Endothelial cell of umbilical vein (primary cell): ENCODE measurements at regions not wholly inside any gene's neighbourhood (a gene's known extent, or its start where the extent isn't known, plus 50 kb on each side); places are given as distances from the start of the nearest gene placed in this dataset.

ENCODE experiments used
- BruUV-seq: library from RNA; stranded (reverse); fragments of 400-500 nt; replicated peaks from 2 replicates; lab custom pipeline; 2021; lab: Mats Ljungman, UMichigan
- CTCF ChIA-PET: fragments of 300-600, 350-600 bp; sonication (Branson Sonifier 250); formaldehyde crosslinking; loops from one replicate; lab custom pipeline; 2021; ENCODE audit warnings: antibody characterized with exemption, inconsistent platforms; lab: Charles Lee
- POLR2A ChIA-PET: fragments of 300-600, 350-600 bp; sonication (Branson Sonifier 250); formaldehyde crosslinking; loops from one replicate; lab custom pipeline; 2021; ENCODE audit warnings: antibody characterized with exemption, inconsistent platforms; lab: Charles Lee
- DNase-seq: peaks from one replicate; pipeline ENCODE4 v3.0.0-alpha.2; 2011; ENCODE audit warnings: low read depth, low spot score
- FAIRE-seq: peaks from 2 replicates; lab custom pipeline; 2011; peaks lifted over from hg19 to GRCh38; lab: Jason Lieb, UNC
- H2AFZ ChIP-seq: 2 replicates; pipeline ENCODE4 v1.6.0; 2012; ENCODE audit warnings: low read depth, low read length, control low read depth, inconsistent platforms
- H3K27ac ChIP-seq: 2 replicates; pipeline ENCODE4 v1.5.1; 2011; ENCODE audit warnings: low read depth, mild to moderate bottlenecking, control low read depth, low read length, moderate library complexity; ENCODE audit not compliant: insufficient read depth
- H3K27me3 ChIP-seq, 2 experiments: 2 replicates each; pipeline versions ENCODE4 v1.6.0 to v1.6.1; 2011; ENCODE audit warnings: low read length in 2 of 2, mixed read lengths in 1 of 2; ENCODE audit not compliant: control insufficient read depth in 2 of 2, insufficient read depth in 2 of 2
- H3K36me3 ChIP-seq, 2 experiments: 2 replicates in 1 of 2; 3 replicates in 1 of 2; pipeline ENCODE4 v1.5.1; 2011; ENCODE audit warnings: low read length in 2 of 2, mild to moderate bottlenecking in 1 of 2, moderate library complexity in 1 of 2; ENCODE audit not compliant: control insufficient read depth in 2 of 2, insufficient read depth in 2 of 2; ENCODE audit errors: extremely low read depth in 1 of 2
- H3K4me1 ChIP-seq: 3 replicates; pipeline ENCODE4 v1.5.1; 2011; ENCODE audit warnings: mild to moderate bottlenecking, low read length; ENCODE audit not compliant: control insufficient read depth, insufficient read depth; ENCODE audit errors: extremely low read depth
- H3K4me2 ChIP-seq: 2 replicates; pipeline ENCODE4 v1.6.1; 2011; ENCODE audit warnings: low read length, control low read depth, mixed read lengths; ENCODE audit not compliant: insufficient read depth
- H3K4me3 ChIP-seq, 3 experiments: fragments of 200-600 bp in 1 of 3; sonication (generic), shearing (Covaris generic) in 1 of 3; replicated peaks in 1 of 3; 2 replicates each; pipeline ENCODE4 v1.5.1; 2011 to 2016; ENCODE audit warnings: control low read depth in 3 of 3, low read length in 3 of 3, mild to moderate bottlenecking in 2 of 3, inconsistent platforms in 1 of 3, low read depth in 1 of 3, moderate library complexity in 1 of 3; ENCODE audit not compliant: insufficient read depth in 1 of 3
- H3K79me2 ChIP-seq: 2 replicates; pipeline ENCODE4 v1.6.0; 2012; ENCODE audit warnings: low read length, inconsistent platforms; ENCODE audit not compliant: control insufficient read depth, insufficient read depth
- H3K9ac ChIP-seq: replicated peaks from 2 replicates; pipeline ENCODE3; 2011; ENCODE audit warnings: low read length, control low read depth; ENCODE audit not compliant: insufficient read depth; ENCODE audit errors: extremely low read depth
- H3K9me1 ChIP-seq: replicated peaks from 3 replicates; pipeline ENCODE4 v1.6.0; 2011; ENCODE audit warnings: mild to moderate bottlenecking, low read length; ENCODE audit not compliant: control insufficient read depth, insufficient read depth; ENCODE audit errors: extremely low read depth
- H3K9me3 ChIP-seq: replicated peaks from 2 replicates; pipeline ENCODE4 v1.5.1; 2012; ENCODE audit warnings: low read length, inconsistent platforms; ENCODE audit not compliant: control insufficient read depth, insufficient read depth
- H4K20me1 ChIP-seq: replicated peaks from 2 replicates; pipeline ENCODE3; 2011; ENCODE audit warnings: mild to moderate bottlenecking, low read length; ENCODE audit not compliant: control insufficient read depth, insufficient read depth; ENCODE audit errors: extremely low read depth
- CTCF ChIP-seq, 2 donors: IDR thresholded peaks; 1 replicate in 1 of 2; 2 replicates in 1 of 2; pipeline ENCODE4 v1.5.1; 2011; ENCODE audit warnings: low read length in 2 of 2, mild to moderate bottlenecking in 2 of 2, moderate library complexity in 2 of 2, control low read depth in 1 of 2, inconsistent platforms in 1 of 2, low read depth in 1 of 2; ENCODE audit not compliant: insufficient read depth in 1 of 2; ENCODE audit errors: extremely low read depth in 1 of 2
- EZH2 ChIP-seq: IDR thresholded peaks from 2 replicates; pipeline ENCODE4 v1.6.1; 2012; ENCODE audit warnings: borderline replicate concordance, low read depth, mild to moderate bottlenecking, moderate library complexity, low read length, inconsistent platforms; ENCODE audit not compliant: severe bottlenecking
- FOS ChIP-seq: IDR thresholded peaks from 2 replicates; pipeline ENCODE4 v1.6.1; 2011; ENCODE audit warnings: mild to moderate bottlenecking, low read length, moderate library complexity, borderline replicate concordance; ENCODE audit not compliant: insufficient read depth
- GATA2 ChIP-seq: IDR thresholded peaks from 2 replicates; pipeline ENCODE4 v1.7.0; 2011; ENCODE audit warnings: low read depth, mild to moderate bottlenecking, moderate library complexity, mixed read lengths, low read length; ENCODE audit not compliant: insufficient read length, insufficient read depth
- JUN ChIP-seq: IDR thresholded peaks from 2 replicates; pipeline ENCODE4 v1.6.1; 2011; ENCODE audit warnings: borderline replicate concordance, low read depth; ENCODE audit not compliant: insufficient read length, insufficient read depth
- MAX ChIP-seq: IDR thresholded peaks from 2 replicates; pipeline ENCODE4 v1.6.1; 2011; ENCODE audit not compliant: insufficient read depth, insufficient read length
- MYC ChIP-seq: IDR thresholded peaks from one replicate; pipeline ENCODE4 v1.6.1; 2011; ENCODE audit warnings: mild to moderate bottlenecking, low read depth, low read length
- POLR2A ChIP-seq: IDR thresholded peaks from 2 replicates; pipeline ENCODE4 v1.6.1; 2012; ENCODE audit warnings: low read depth, mild to moderate bottlenecking, control low read depth, low read length
- POLR2AphosphoS5 ChIP-seq: IDR thresholded peaks from 2 replicates; pipeline ENCODE4 v1.6.1; 2012; ENCODE audit warnings: low read depth, mild to moderate bottlenecking, control low read depth, low read length, moderate library complexity; ENCODE audit not compliant: insufficient read depth
- dilution Hi-C: fragments of 300-500 bp; cut with MboI; formaldehyde crosslinking; loops from one replicate; pipeline ENCODE4 v1.15.0; 2019; ENCODE audit warnings: low sequenced_read_pairs; ENCODE audit not compliant: extremely low pct_ligation_motif_present
- intact Hi-C: fragments of 100-400 bp; cut with micrococcal nuclease; formaldehyde crosslinking; loops from one replicate; pipeline ENCODE4 v1.10.0; 2022

- no peaks in the 10 kb centered on the region for H3K36me3 ChIP-seq
- no peak overlapping the region for H2AFZ ChIP-seq
- no peak for FAIRE-seq
- TF ChIP-seq JUN (no peak), POLR2A (no peak), FOS (no peak), MAX (no peak), CTCF (IDR thresholded peaks at IDR 0.05; ENCODE audit: extremely low read depth in 1 of 2, insufficient read depth in 1 of 2, low read depth in 1 of 2, low read length in 2 of 2) (no peak), EZH2 (no peak), POLR2AphosphoS5 (no peak), GATA2 (no peak), MYC (no peak)
- no peak overlapping the region for H3K4me3 ChIP-seq
- H3K9me1 ChIP-seq = no peaks in the 10 kb centered on the region
- H3K9ac ChIP-seq = no peak overlapping the region
- no peak overlapping the region for H3K4me2 ChIP-seq
- no peak overlapping the region for H3K27ac ChIP-seq
- no peak for DNase-seq
- dilution Hi-C loops = no loop called here
- no peaks in the 10 kb centered on the region for H3K27me3 ChIP-seq
- ChIA-PET CTCF (no interaction called here), POLR2A (no interaction called here)
- intact Hi-C loops = no loop called here
- BruUV-seq = no TSS peak
- H3K4me1 ChIP-seq = no peaks in the 10 kb centered on the region
- no peaks in the 10 kb centered on the region for H3K9me3 ChIP-seq
- no peaks in the 10 kb centered on the region for H4K20me1 ChIP-seq
- no peaks in the 10 kb centered on the region for H3K79me2 ChIP-seq
These were observed 289.6 kb upstream of the C2CD4B start for GRCh38 chr15:62454567-62455172.
